GM10248 (cell line): ENCODE measurements at regions not wholly inside any gene's neighbourhood (a gene's known extent, or its start where the extent isn't known, plus 50 kb on each side); places are given as distances from the start of the nearest gene placed in this dataset.

ENCODE experiments used
- CTCF ChIA-PET: fragments of 300-600 bp; sonication (Branson Sonifier 250); formaldehyde crosslinking; extraction: SDS; loops from one replicate; lab custom pipeline; 2021; ENCODE audit warnings: antibody characterized with exemption; lab: Yijun Ruan, JAX
- POLR2A ChIA-PET: fragments of 350-650 bp; sonication (Branson Sonifier 250); formaldehyde crosslinking; extraction: SDS; loops from one replicate; lab custom pipeline; 2020; ENCODE audit warnings: antibody characterized with exemption; lab: Yijun Ruan, JAX
- DNase-seq: peaks from one replicate; pipeline ENCODE4 v3.0.0; 2012; ENCODE audit errors: extremely low spot score
- CTCF ChIP-seq: IDR thresholded peaks from 2 replicates; pipeline ENCODE4 v1.5.1; 2012; ENCODE audit warnings: mild to moderate bottlenecking, low read depth; ENCODE audit errors: extremely low read depth, missing control alignments, control extremely low read depth

GRCh38 chr17:71983828-71984227 is 137.0 kb upstream of the SOX9 start:
- ChIA-PET CTCF (no interaction called here), POLR2A (no interaction called here)
- TF ChIP-seq CTCF = no peak
- DNase-seq = no peak

DNA sequence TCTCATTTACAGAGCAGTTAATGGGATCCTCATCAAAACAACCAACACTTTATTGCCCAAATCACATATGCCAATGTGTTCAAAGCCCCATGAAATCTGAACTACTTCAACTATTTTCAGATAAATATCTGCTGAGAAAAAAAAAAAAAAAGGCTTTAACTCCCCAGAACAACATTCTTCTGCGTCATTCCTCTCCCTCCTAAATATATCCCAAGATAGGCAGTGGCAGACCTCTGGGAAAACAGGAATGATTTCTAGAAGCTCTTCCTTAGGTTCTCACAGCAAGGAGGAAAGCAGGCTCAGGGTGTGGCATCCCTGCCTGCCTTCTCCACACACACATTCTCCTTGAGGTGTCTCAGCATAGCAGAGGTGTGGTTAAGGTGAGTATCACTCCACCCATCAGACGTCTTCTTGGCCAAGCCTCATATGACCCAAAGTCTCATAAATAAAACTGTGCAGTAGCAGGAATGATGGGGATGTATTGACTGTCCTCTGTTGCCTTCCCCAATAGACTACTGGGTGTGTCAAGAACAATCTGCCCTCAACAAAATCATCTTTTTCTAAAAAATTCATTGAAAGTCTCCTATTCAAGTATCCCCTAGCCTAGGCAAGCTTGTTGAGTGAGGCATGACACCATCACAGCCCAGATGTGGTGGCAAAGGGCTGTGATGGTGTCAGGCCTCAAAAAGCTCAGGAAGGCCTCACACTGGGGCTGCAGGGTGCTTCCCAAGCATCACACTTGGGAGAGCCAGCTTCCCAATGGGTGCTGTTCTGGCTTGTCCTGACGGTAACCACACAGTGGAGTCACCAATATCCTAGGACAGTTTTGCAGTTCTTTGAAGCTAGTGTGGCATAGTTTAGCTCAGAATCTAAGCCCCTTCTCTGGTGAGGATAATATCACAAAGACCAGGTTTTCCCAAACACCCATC is 135.4 kb upstream of the SOX9 start:
- no peak for DNase-seq
- POLR2A ChIA-PET = no interaction called here
- CTCF ChIA-PET = no interaction called here

DNA sequence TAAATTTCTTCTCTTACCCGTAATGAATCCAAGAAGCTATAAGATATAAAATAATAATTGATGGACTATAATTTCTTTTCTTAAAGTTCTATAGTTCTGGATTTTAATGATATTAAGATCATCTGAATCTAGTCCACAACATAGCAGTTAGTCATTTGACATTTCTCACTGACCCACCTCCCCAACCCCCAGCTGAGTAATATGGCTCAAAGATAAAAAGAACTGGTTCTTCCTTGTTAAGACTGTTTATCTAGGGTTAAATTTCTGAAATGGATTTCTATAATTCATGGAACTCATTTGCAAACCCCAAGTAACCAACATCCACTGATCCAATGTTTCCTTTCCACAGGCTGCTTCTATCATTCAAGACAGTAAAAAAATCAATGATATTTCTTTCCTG is 133.9 kb upstream of the SOX9 start:
- POLR2A ChIA-PET = no interaction called here
- no peak for TF ChIP-seq CTCF
- CTCF ChIA-PET = no interaction called here
- DNase-seq = no peak

More for the DNA sequence above, 135.4 kb upstream of the SOX9 start:
- TF ChIP-seq CTCF = no peak

DNA sequence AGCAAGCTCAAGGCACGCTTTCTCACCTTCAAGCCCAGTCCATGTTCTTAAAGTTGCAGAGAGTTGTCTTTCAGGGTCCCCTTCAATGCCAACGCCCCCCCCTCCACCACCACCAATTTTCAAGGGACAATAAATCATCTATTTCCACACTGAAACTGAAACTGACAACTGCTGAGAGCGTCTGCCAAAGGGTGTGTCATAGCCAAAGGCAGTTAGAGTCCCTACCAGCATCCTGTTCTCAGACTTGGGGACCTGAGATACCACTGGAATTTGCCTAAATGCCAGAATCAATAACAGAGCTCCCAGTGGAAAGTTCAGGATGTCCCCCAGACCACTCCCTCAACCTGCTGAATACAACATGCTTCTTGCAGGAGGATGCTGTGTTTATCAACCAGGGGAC is 133.2 kb upstream of the SOX9 start:
- DNase-seq = no peak
- POLR2A ChIA-PET = no interaction called here

GRCh38 chr17:71989117-71989516 is 131.7 kb upstream of the SOX9 start:
- TF ChIP-seq CTCF = no peak
- ChIA-PET POLR2A (no interaction called here), CTCF (interaction anchor here (3.1 kb wide), 1 partner anchor 15 kb away, joined by 7 read pairs; no protein-coding TSS in a partner anchor)
- DNase-seq = no peak

More for the DNA sequence above, 133.2 kb upstream of the SOX9 start:
- CTCF ChIA-PET = interaction anchor here (3.1 kb wide), 1 partner anchor 16 kb away, joined by 7 read pairs; no protein-coding TSS in a partner anchor
- TF ChIP-seq CTCF = no peak

GRCh38 chr17:71993363-71993762 is 127.5 kb upstream of the SOX9 start:
- CTCF ChIA-PET = interaction anchor here (1.8 kb wide), 1 partner anchor 10 kb away, joined by 4 read pairs; no protein-coding TSS in a partner anchor
- POLR2A ChIA-PET = no interaction called here
- no peak for DNase-seq
- TF ChIP-seq CTCF = no peak
